GM23338 (cell line): ENCODE measurements at regions not wholly inside any gene's neighbourhood (a gene's known extent, or its start where the extent isn't known, plus 50 kb on each side); places are given as distances from the start of the nearest gene placed in this dataset.

Source experiments
- ATAC-seq: fragments of 200-7000 bp; cut with Tn5 transposase; 3 replicates; pipeline ENCODE4 v1.9.1; 2020
- DNase-seq: peaks from one replicate; pipeline ENCODE4 v3.0.0-alpha.2; 2015; ENCODE audit warnings: low spot score
- H2AFZ ChIP-seq: fragments of 200-600 bp; sonication (generic); 2 replicates; pipeline ENCODE4 v1.8.0; 2016; ENCODE audit warnings: antibody characterized with exemption, mild to moderate bottlenecking, moderate library complexity
- H3F3A ChIP-seq: fragments of 200-600 bp; sonication (generic); replicated peaks from 2 replicates; pipeline ENCODE4 v1.8.0; 2017; ENCODE audit warnings: antibody characterized with exemption, mixed run types, low read depth
- H3K27ac ChIP-seq: fragments of 200-600 bp; sonication (generic); 2 replicates; pipeline ENCODE4 v1.6.1; 2016; ENCODE audit warnings: low read depth
- H3K27me3 ChIP-seq: fragments of 200-600 bp; sonication (generic); 2 replicates; pipeline ENCODE4 v1.8.0; 2016; ENCODE audit warnings: mild to moderate bottlenecking, mixed run types, moderate library complexity; ENCODE audit not compliant: insufficient read depth
- H3K36me3 ChIP-seq: fragments of 200-600 bp; sonication (generic); 2 replicates; pipeline ENCODE4 v1.8.0; 2016; ENCODE audit warnings: mild to moderate bottlenecking; ENCODE audit not compliant: insufficient read depth
- H3K4me1 ChIP-seq: fragments of 200-600 bp; sonication (generic); 2 replicates; pipeline ENCODE4 v1.8.0; 2016; ENCODE audit warnings: mild to moderate bottlenecking, moderate library complexity; ENCODE audit not compliant: insufficient read depth
- H3K4me2 ChIP-seq: fragments of 200-600 bp; sonication (generic); 2 replicates; pipeline ENCODE4 v1.7.1; 2017; ENCODE audit warnings: mixed run types
- H3K4me3 ChIP-seq: fragments of 200-600 bp; sonication (generic); 2 replicates; pipeline ENCODE4 v1.6.1; 2016; ENCODE audit warnings: mixed run types
- H3K79me2 ChIP-seq: fragments of 200-600 bp; sonication (generic); replicated peaks from 2 replicates; pipeline ENCODE4 v1.8.0; 2017; ENCODE audit warnings: mild to moderate bottlenecking; ENCODE audit not compliant: insufficient read depth
- H3K9me2 ChIP-seq: fragments of 200-600 bp; sonication (generic); 2 replicates; pipeline ENCODE4 v1.8.0; 2017; ENCODE audit not compliant: insufficient read depth
- H4K20me1 ChIP-seq: fragments of 200-600 bp; sonication (generic); replicated peaks from 2 replicates; pipeline ENCODE4 v1.8.0; 2017; ENCODE audit warnings: mild to moderate bottlenecking; ENCODE audit not compliant: insufficient read depth
- H3K27ac Mint-ChIP-seq: 2 replicates; pipeline ENCODE4 v1.8.0; 2020; ENCODE audit warnings: inconsistent platforms, mild to moderate bottlenecking, moderate library complexity, mixed read lengths
- H3K27me3 Mint-ChIP-seq: 3 replicates; pipeline ENCODE4 v1.8.0; 2022; ENCODE audit warnings: low read depth, mild to moderate bottlenecking, moderate library complexity, mixed read lengths, inconsistent platforms; ENCODE audit not compliant: insufficient read depth, poor library complexity
- H3K36me3 Mint-ChIP-seq: 3 replicates; pipeline ENCODE4 v1.8.0; 2021; ENCODE audit warnings: low read depth, mild to moderate bottlenecking, inconsistent platforms, moderate library complexity, mixed read lengths
- H3K4me1 Mint-ChIP-seq: 3 replicates; pipeline ENCODE4 v1.8.0; 2020; ENCODE audit warnings: mild to moderate bottlenecking, inconsistent platforms, mixed read lengths
- H3K4me3 Mint-ChIP-seq: 3 replicates; pipeline ENCODE4 v1.8.0; 2021; ENCODE audit warnings: moderate library complexity, mild to moderate bottlenecking, inconsistent platforms, mixed read lengths
- H3K9me3 Mint-ChIP-seq: 3 replicates; pipeline ENCODE4 v1.8.0; 2020; ENCODE audit warnings: moderate library complexity, mild to moderate bottlenecking, inconsistent platforms, mixed read lengths
- CREB1 ChIP-seq: fragments of 250-450 bp; sonication (Bioruptor Pico); IDR thresholded peaks from 2 replicates; pipeline ENCODE4 v1.5.0; 2020; ENCODE audit warnings: low read depth, mild to moderate bottlenecking, moderate library complexity
- CTCF ChIP-seq, 2 experiments: fragments of 200-600 bp in 1 of 2; sonication (generic) in 1 of 2; conservative IDR thresholded peaks; 2 replicates each; pipeline versions ENCODE4 v1.5.1 to v1.6.1; 2016 to 2017; ENCODE audit warnings: antibody characterized with exemption in 2 of 2, low read depth in 2 of 2, mild to moderate bottlenecking in 2 of 2, moderate library complexity in 1 of 2
- EZH2 ChIP-seq: fragments of 200-600 bp; sonication (generic); IDR thresholded peaks from one replicate; pipeline ENCODE4 v1.8.0; 2017; ENCODE audit warnings: antibody characterized with exemption, mild to moderate bottlenecking, low read depth; ENCODE audit not compliant: unreplicated experiment
- JUNB ChIP-seq: IDR thresholded peaks from one replicate; pipeline ENCODE4 v1.6.1; 2016; ENCODE audit warnings: antibody characterized with exemption; ENCODE audit not compliant: unreplicated experiment
- NANOG ChIP-seq: IDR thresholded peaks from 2 replicates; pipeline ENCODE4 v1.6.1; 2016; ENCODE audit warnings: antibody characterized with exemption, borderline replicate concordance
- POLR2AphosphoS5 ChIP-seq: IDR thresholded peaks from 2 replicates; pipeline ENCODE4 v1.6.1; 2016; ENCODE audit warnings: antibody characterized with exemption, low read depth
- REST ChIP-seq: IDR thresholded peaks from one replicate; pipeline ENCODE4 v1.6.1; 2018; ENCODE audit warnings: antibody characterized with exemption; ENCODE audit not compliant: unreplicated experiment
- ZNF114 ChIP-seq: fragments of 250-450 bp; sonication (Bioruptor Pico); IDR thresholded peaks from 2 replicates; pipeline ENCODE4 v1.5.0; 2020; ENCODE audit warnings: mild to moderate bottlenecking, moderate library complexity
- ZNF331 ChIP-seq: fragments of 250-450 bp; sonication (Bioruptor Pico); IDR thresholded peaks from 2 replicates; pipeline ENCODE4 v1.5.0; 2020; ENCODE audit warnings: low read depth, mild to moderate bottlenecking, moderate library complexity
- ZNF462 ChIP-seq: fragments of 250-450 bp; sonication (Bioruptor Pico); IDR thresholded peaks from 2 replicates; pipeline ENCODE4 v1.5.0; 2020; ENCODE audit warnings: mild to moderate bottlenecking, moderate library complexity

- TF ChIP-seq EZH2 (no peak), ZNF114 (CRISPR knock-in tag) (no peak), JUNB (no peak), POLR2AphosphoS5 (no peak), ZNF331 (CRISPR knock-in tag) (no peak), NANOG (no peak)
Measured at GRCh38 chr15:77867266-77868047, 210.1 kb downstream of the TBC1D2B start (continued).

GRCh38 chr15:77866596-77867125, 210.8 kb downstream of the TBC1D2B start:
- Histone ChIP-seq H3K27ac (no peak overlapping the region), H3K4me1 (no peaks in the 10 kb centered on the region; the same call in 1 of the 2 replicates), H3F3A (no peaks in the 10 kb centered on the region), H3K4me2 (no peak overlapping the region), H3K79me2 (no peaks in the 10 kb centered on the region), H3K36me3 (no peaks in the 10 kb centered on the region), H3K9me2 (no peaks in the 10 kb centered on the region), H4K20me1 (no peaks in the 10 kb centered on the region), H3K27me3 (no peaks in the 10 kb centered on the region), H2AFZ (no peak overlapping the region), H3K4me3 (no peak overlapping the region)
- H3K9me3 Mint-ChIP-seq, result no peaks in the 10 kb centered on the region
- DNase-seq (no peak), ATAC-seq (no peak)
- H3K4me1 Mint-ChIP-seq, result peaks cover 29% of the 10 kb centered on the region
- TF ChIP-seq CTCF (conservative IDR thresholded peaks at IDR 0.05; ENCODE audit: low read depth in 2 of 2) (no peak), EZH2 (no peak), ZNF462 (CRISPR knock-in tag) (no peak), NANOG (no peak), REST (no peak), CREB1 (CRISPR knock-in tag) (no peak)
- no peak overlapping the region for H3K27ac Mint-ChIP-seq
- H3K36me3 Mint-ChIP-seq, result no peaks in the 10 kb centered on the region; the same call in 2 of the 3 replicates
- H3K27me3 Mint-ChIP-seq, result peaks cover 36% of the 10 kb centered on the region
- H3K4me3 Mint-ChIP-seq, result no peak overlapping the region
